ENCODE measurements at regions not wholly inside any gene's neighbourhood (a gene's known extent, or its start where the extent isn't known, plus 50 kb on each side); places are given as distances from the start of the nearest gene placed in this dataset.

GRCh38 chr2:58521803-58522554, 280.9 kb upstream of the FANCL start:
- peak overlapping the region; percentile 28 for H3K4me3 ChIP-seq (ENCODE audit: low read length)
- DNase-seq (ENCODE audit: low read depth) = peak; percentile 63
- TF ChIP-seq, protein P1, sequence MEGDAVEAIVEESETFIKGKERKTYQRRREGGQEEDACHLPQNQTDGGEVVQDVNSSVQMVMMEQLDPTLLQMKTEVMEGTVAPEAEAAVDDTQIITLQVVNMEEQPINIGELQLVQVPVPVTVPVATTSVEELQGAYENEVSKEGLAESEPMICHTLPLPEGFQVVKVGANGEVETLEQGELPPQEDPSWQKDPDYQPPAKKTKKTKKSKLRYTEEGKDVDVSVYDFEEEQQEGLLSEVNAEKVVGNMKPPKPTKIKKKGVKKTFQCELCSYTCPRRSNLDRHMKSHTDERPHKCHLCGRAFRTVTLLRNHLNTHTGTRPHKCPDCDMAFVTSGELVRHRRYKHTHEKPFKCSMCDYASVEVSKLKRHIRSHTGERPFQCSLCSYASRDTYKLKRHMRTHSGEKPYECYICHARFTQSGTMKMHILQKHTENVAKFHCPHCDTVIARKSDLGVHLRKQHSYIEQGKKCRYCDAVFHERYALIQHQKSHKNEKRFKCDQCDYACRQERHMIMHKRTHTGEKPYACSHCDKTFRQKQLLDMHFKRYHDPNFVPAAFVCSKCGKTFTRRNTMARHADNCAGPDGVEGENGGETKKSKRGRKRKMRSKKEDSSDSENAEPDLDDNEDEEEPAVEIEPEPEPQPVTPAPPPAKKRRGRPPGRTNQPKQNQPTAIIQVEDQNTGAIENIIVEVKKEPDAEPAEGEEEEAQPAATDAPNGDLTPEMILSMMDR (conservative IDR thresholded peaks at IDR 0.05; ENCODE audit: low read depth, low read length) = no peak

DNA sequence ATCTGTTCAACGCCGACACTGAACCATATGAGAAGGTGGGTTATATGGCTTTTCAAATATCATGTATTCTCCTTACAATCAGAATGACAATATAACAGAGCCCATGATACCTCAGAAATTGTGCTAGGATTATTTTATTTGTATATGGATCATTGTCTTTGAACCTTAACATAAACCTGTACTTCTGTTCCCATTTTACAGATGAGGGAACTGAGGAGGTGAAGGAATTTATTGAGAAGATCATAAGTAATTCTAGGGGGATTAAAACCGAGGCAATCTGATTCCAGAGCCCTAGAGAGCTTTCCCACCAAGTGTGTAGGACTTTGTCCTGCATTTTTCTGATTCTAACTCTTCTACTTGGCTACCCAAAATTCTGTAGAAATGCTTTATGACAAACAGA, 279.8 kb upstream of the FANCL start:
- H3K4me3 ChIP-seq (ENCODE audit: low read length) = no peak overlapping the region
- DNase-seq (ENCODE audit: low read depth) = no peak
- TF ChIP-seq, protein P1 (conservative IDR thresholded peaks at IDR 0.05; ENCODE audit: low read depth, low read length) = no peak

- no peak overlapping the region for H3K4me3 ChIP-seq (ENCODE audit: low read length)
- TF ChIP-seq, protein P1 (conservative IDR thresholded peaks at IDR 0.05; ENCODE audit: low read depth, low read length) = no peak
- DNase-seq (ENCODE audit: low read depth) = no peak
Measured at GRCh38 chr2:58517881-58518280, 276.8 kb upstream of the FANCL start.

GRCh38 chr2:58516695-58517094, 275.6 kb upstream of the FANCL start:
- no peak for DNase-seq (ENCODE audit: low read depth)
- H3K4me3 ChIP-seq (ENCODE audit: low read length) = no peak overlapping the region
- TF ChIP-seq, protein P1 (conservative IDR thresholded peaks at IDR 0.05; ENCODE audit: low read depth, low read length) = no peak

GRCh38 chr2:58515827-58516573, 274.9 kb upstream of the FANCL start:
- DNase-seq (ENCODE audit: low read depth) = no peak
- no peak overlapping the region for H3K4me3 ChIP-seq (ENCODE audit: low read length)
- TF ChIP-seq, protein P1 (conservative IDR thresholded peaks at IDR 0.05; ENCODE audit: low read depth, low read length) = no peak

DNA sequence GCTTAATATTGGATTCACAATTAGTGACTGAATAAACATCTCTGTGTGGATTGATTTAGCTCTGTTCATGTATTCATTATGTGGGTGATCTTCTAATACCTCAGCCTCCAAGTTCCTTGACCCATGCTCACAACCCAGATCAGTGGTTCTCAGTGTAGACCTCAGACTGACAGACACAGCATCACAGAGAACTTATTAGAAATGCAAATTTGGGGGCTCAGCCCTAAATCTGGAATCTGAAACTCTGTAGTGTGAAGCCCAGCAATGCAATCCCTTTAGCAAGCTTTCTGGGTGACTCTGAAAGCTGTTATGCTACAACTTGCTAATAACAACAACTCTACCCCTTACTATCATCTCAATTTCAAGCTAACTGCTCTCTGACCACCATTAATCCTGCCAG, 273.1 kb upstream of the FANCL start:
- DNase-seq (ENCODE audit: low read depth) = no peak
- TF ChIP-seq, protein P1 (conservative IDR thresholded peaks at IDR 0.05; ENCODE audit: low read depth, low read length) = no peak
- no peak overlapping the region for H3K4me3 ChIP-seq (ENCODE audit: low read length)

DNA sequence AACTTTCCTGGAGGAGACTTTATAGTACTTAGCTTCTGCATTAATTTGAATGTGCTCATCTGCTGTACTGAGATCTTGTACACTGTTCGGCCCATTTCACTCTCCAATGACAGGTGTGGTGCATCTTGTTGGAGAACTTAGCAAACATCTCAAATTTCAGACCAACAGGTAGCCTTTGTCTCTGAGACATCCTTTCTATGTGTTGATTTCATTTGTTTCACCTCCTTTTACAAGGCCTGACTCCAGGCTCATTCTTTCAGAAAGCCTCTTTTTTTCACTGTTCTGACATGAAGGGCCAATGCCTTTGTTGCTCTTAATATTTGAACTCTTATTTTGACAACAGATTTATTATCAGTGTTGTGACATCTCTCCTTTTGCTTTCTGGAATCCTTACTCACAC, 271.8 kb upstream of the FANCL start:
- TF ChIP-seq, protein P1 (conservative IDR thresholded peaks at IDR 0.05; ENCODE audit: low read depth, low read length) = no peak
- no peak overlapping the region for H3K4me3 ChIP-seq (ENCODE audit: low read length)
- DNase-seq (ENCODE audit: low read depth) = no peak

All from retinal pigment epithelial cell (primary cell).